ENCODE measurements at regions not wholly inside any gene's neighbourhood (a gene's known extent, or its start where the extent isn't known, plus 50 kb on each side); places are given as distances from the start of the nearest gene placed in this dataset.

DNA sequence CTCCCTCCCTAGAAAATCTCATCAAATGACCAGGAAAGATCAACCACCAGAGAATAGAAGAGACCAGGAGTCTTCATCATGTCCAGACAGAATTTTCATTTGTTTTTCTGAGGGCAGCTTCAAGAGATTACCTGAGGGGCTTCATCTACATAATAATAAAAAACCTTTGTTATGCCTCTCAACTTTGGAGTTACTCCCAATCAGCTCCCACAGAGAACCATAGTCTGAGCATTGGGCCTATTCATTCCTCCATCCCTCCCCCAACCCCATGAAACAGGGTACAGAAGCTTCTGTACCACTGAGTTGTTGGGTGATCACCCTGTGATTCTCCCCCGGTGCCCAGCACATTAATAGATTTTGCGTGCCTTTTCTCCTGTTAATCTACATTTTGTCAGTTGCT lies 53.3 kb upstream of the PRRC2C start:
- TF ChIP-seq, protein P1, sequence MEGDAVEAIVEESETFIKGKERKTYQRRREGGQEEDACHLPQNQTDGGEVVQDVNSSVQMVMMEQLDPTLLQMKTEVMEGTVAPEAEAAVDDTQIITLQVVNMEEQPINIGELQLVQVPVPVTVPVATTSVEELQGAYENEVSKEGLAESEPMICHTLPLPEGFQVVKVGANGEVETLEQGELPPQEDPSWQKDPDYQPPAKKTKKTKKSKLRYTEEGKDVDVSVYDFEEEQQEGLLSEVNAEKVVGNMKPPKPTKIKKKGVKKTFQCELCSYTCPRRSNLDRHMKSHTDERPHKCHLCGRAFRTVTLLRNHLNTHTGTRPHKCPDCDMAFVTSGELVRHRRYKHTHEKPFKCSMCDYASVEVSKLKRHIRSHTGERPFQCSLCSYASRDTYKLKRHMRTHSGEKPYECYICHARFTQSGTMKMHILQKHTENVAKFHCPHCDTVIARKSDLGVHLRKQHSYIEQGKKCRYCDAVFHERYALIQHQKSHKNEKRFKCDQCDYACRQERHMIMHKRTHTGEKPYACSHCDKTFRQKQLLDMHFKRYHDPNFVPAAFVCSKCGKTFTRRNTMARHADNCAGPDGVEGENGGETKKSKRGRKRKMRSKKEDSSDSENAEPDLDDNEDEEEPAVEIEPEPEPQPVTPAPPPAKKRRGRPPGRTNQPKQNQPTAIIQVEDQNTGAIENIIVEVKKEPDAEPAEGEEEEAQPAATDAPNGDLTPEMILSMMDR (IDR thresholded peaks at IDR 0.05): no peak
- no peak for TF ChIP-seq POLR2A (IDR thresholded peaks at IDR 0.05)
